HFFc6 (cell line): ENCODE measurements at regions not wholly inside any gene's neighbourhood (a gene's known extent, or its start where the extent isn't known, plus 50 kb on each side); places are given as distances from the start of the nearest gene placed in this dataset.

Experiments
- DNase-seq: peaks from one replicate; pipeline ENCODE4 v3.0.0-alpha.2; 2018
- H3K27ac Mint-ChIP-seq: 2 replicates; pipeline ENCODE4 v1.8.0; 2020; ENCODE audit warnings: mild to moderate bottlenecking, mixed read lengths
- H3K27me3 Mint-ChIP-seq: 2 replicates; pipeline ENCODE4 v1.8.0; 2021; ENCODE audit warnings: mild to moderate bottlenecking, moderate library complexity, mixed read lengths; ENCODE audit not compliant: insufficient read depth
- H3K36me3 Mint-ChIP-seq: 2 replicates; pipeline ENCODE4 v1.8.0; 2021; ENCODE audit warnings: low read depth, mixed read lengths
- H3K4me1 Mint-ChIP-seq: 2 replicates; pipeline ENCODE4 v1.8.0; 2020; ENCODE audit warnings: low read depth, mixed read lengths
- H3K4me3 Mint-ChIP-seq: 2 replicates; pipeline ENCODE4 v1.8.0; 2020; ENCODE audit warnings: mild to moderate bottlenecking, moderate library complexity, mixed read lengths
- H3K9me3 Mint-ChIP-seq: 2 replicates; pipeline ENCODE4 v1.8.0; 2020; ENCODE audit warnings: mild to moderate bottlenecking, mixed read lengths
- CTCF ChIP-seq: fragments of 200-600 bp; sonication (generic); IDR thresholded peaks from 2 replicates; pipeline ENCODE4 v1.5.0; 2021; ENCODE audit warnings: antibody characterized with exemption, mild to moderate bottlenecking

- Mint-ChIP-seq H3K9me3 (peaks cover 23% of the 10 kb centered on the region), H3K27me3 (no peaks in the 10 kb centered on the region; the same call in 1 of the 2 replicates), H3K4me1 (no peaks in the 10 kb centered on the region), H3K27ac (no peak overlapping the region), H3K4me3 (no peak overlapping the region), H3K36me3 (no peaks in the 10 kb centered on the region)
- DNase-seq, result no peak
- no peak for TF ChIP-seq CTCF
Measured at GRCh38 chr13:90947976-90948375, 399.5 kb upstream of the MIR17HG start.

- peaks cover 28% of the 10 kb centered on the region for H3K9me3 Mint-ChIP-seq
- TF ChIP-seq CTCF, result no peak
- H3K27me3 Mint-ChIP-seq, result no peaks in the 10 kb centered on the region; the same call in 1 of the 2 replicates
- DNase-seq, result no peak
- no peak overlapping the region for H3K27ac Mint-ChIP-seq
- no peaks in the 10 kb centered on the region for H3K36me3 Mint-ChIP-seq
- H3K4me1 Mint-ChIP-seq, result no peaks in the 10 kb centered on the region
- no peak overlapping the region for H3K4me3 Mint-ChIP-seq
Measured at GRCh38 chr13:90950160-90950559, 397.3 kb upstream of the MIR17HG start.

GRCh38 chr13:90951663-90952062 is 395.8 kb upstream of the MIR17HG start:
- Mint-ChIP-seq H3K9me3 (peaks cover 21% of the 10 kb centered on the region), H3K4me3 (no peak overlapping the region), H3K36me3 (no peaks in the 10 kb centered on the region), H3K27ac (no peak overlapping the region), H3K4me1 (no peaks in the 10 kb centered on the region), H3K27me3 (no peaks in the 10 kb centered on the region; the same call in 1 of the 2 replicates)
- no peak for TF ChIP-seq CTCF
- no peak for DNase-seq

DNA sequence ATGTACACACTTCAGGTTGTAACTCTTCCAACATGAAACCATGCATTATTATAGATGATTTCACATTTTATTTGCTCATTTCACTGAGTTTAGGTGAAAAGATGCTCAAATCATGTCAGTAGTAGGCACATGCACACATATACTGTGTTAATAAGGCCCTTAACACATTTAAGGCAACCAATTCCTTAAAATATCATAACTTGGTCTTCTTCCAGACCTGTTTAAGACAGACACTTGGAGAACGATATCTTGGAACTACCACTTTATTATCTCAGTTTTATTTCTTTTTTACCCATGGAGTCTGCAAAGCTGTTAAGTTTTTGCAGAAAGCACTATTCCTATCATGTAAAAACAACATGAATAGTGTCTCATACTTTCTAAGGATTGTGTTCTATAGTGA is 395.2 kb upstream of the MIR17HG start:
- H3K9me3 Mint-ChIP-seq, result peaks cover 18% of the 10 kb centered on the region
- no peak overlapping the region for H3K4me3 Mint-ChIP-seq
- H3K4me1 Mint-ChIP-seq, result no peaks in the 10 kb centered on the region
- H3K27ac Mint-ChIP-seq, result no peak overlapping the region
- no peak for TF ChIP-seq CTCF
- no peaks in the 10 kb centered on the region; the same call in 1 of the 2 replicates for H3K27me3 Mint-ChIP-seq
- no peak for DNase-seq
- no peaks in the 10 kb centered on the region for H3K36me3 Mint-ChIP-seq

GRCh38 chr13:90954605-90955195 is 392.8 kb upstream of the MIR17HG start:
- Mint-ChIP-seq H3K27me3 (no peaks in the 10 kb centered on the region), H3K9me3 (peaks cover 18% of the 10 kb centered on the region), H3K36me3 (no peaks in the 10 kb centered on the region), H3K27ac (no peak overlapping the region), H3K4me1 (no peaks in the 10 kb centered on the region), H3K4me3 (no peak overlapping the region)
- no peak for DNase-seq
- no peak for TF ChIP-seq CTCF

- H3K27ac Mint-ChIP-seq, result no peak overlapping the region
- H3K27me3 Mint-ChIP-seq, result no peaks in the 10 kb centered on the region
- peaks cover 18% of the 10 kb centered on the region for H3K9me3 Mint-ChIP-seq
- no peaks in the 10 kb centered on the region for H3K4me1 Mint-ChIP-seq
- no peak for TF ChIP-seq CTCF
- no peak overlapping the region for H3K4me3 Mint-ChIP-seq
- H3K36me3 Mint-ChIP-seq, result no peaks in the 10 kb centered on the region
- no peak for DNase-seq
Measured at GRCh38 chr13:90956031-90956430, 391.5 kb upstream of the MIR17HG start.
